Chondrocyte (in vitro differentiated cells): ENCODE measurements at regions not wholly inside any gene's neighbourhood (a gene's known extent, or its start where the extent isn't known, plus 50 kb on each side); places are given as distances from the start of the nearest gene placed in this dataset.

Experiments used
- DNase-seq: peaks from one replicate; pipeline ENCODE4 v3.0.0; 2021; ENCODE audit warnings: mixed read lengths, low spot score
- H3K27ac Mint-ChIP-seq: one replicate; pipeline ENCODE4 v1.8.0; 2021; ENCODE audit warnings: mild to moderate bottlenecking, moderate library complexity, mixed read lengths; ENCODE audit not compliant: unreplicated experiment
- H3K27me3 Mint-ChIP-seq: 2 replicates; pipeline ENCODE4 v1.8.0; 2021; ENCODE audit warnings: low read depth, mixed read lengths
- H3K36me3 Mint-ChIP-seq: 2 replicates; pipeline ENCODE4 v1.8.0; 2021; ENCODE audit warnings: low read depth, mixed read lengths
- H3K4me1 Mint-ChIP-seq: 2 replicates; pipeline ENCODE4 v1.8.0; 2021; ENCODE audit warnings: low read depth, mild to moderate bottlenecking, mixed read lengths
- H3K4me3 Mint-ChIP-seq: one replicate; pipeline ENCODE4 v1.8.0; 2021; ENCODE audit warnings: mild to moderate bottlenecking, moderate library complexity, mixed read lengths; ENCODE audit not compliant: unreplicated experiment
- H3K9me3 Mint-ChIP-seq: 2 replicates; pipeline ENCODE4 v1.8.0; 2021; ENCODE audit warnings: low read depth, mixed read lengths
- CTCF ChIP-seq: fragments of 200-600 bp; sonication (generic); IDR thresholded peaks from 2 replicates; pipeline ENCODE4 v1.5.0; 2021; ENCODE audit warnings: antibody characterized with exemption, mild to moderate bottlenecking, moderate library complexity

- H3K36me3 Mint-ChIP-seq = peaks cover 2% of the 10 kb centered on the region
- TF ChIP-seq CTCF = no peak
- peaks cover 3% of the 10 kb centered on the region for H3K4me1 Mint-ChIP-seq
- H3K27me3 Mint-ChIP-seq = peaks cover 10% of the 10 kb centered on the region
- H3K9me3 Mint-ChIP-seq = peaks cover 18% of the 10 kb centered on the region
- no peak overlapping the region for H3K27ac Mint-ChIP-seq
- DNase-seq = no peak
- H3K4me3 Mint-ChIP-seq = no peak overlapping the region
Measured at GRCh38 chr12:77625441-77625840, 205.3 kb upstream of the NAV3 start.

DNA sequence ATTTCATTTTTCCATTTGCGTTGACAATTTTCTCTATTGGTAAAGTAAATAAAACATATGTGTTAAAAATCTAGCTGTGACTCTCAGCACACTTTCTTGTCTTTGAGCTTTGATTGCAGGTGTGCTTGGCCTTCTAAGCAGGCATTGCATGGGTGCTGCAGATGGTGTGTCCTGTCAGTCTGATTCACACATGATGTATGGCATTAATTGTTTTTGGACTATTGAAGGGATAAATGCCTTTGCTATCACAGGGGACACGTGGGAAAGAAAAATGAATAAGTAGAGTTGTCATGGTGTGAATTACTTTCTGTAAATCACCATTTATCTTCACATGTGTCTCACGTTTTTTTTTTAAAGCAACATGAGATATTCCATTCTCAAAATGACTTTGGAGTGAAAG, 211.3 kb upstream of the NAV3 start:
- Mint-ChIP-seq H3K9me3 (peaks cover 9% of the 10 kb centered on the region), H3K4me3 (no peak overlapping the region), H3K36me3 (no peaks in the 10 kb centered on the region), H3K4me1 (no peaks in the 10 kb centered on the region), H3K27me3 (peaks cover 4% of the 10 kb centered on the region), H3K27ac (no peak overlapping the region)
- no peak for DNase-seq
- no peak for TF ChIP-seq CTCF

DNA sequence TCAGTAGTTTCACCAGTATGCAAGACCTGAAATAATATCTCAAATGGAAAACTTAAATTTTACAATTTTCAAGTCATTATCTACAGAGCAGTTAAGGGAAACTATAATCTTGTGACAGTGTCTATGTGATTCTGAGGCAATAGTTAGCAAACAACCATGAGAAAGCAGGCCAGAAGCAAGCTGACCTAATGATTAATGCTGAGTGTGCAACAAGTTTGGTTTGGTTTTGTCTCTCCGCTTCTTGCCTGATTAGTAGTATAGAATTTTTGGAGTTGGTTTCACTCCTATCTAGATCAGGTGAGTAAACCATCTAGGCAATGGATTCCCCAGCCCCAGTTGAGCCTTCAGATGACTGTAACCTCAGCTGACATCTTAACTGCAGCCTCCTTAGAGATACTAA, 212.9 kb upstream of the NAV3 start:
- no peak for DNase-seq
- H3K36me3 Mint-ChIP-seq = no peaks in the 10 kb centered on the region
- no peak for TF ChIP-seq CTCF
- no peak overlapping the region for H3K4me3 Mint-ChIP-seq
- H3K27me3 Mint-ChIP-seq = peaks cover 8% of the 10 kb centered on the region
- H3K9me3 Mint-ChIP-seq = peaks cover 12% of the 10 kb centered on the region
- no peaks in the 10 kb centered on the region for H3K4me1 Mint-ChIP-seq
- no peak overlapping the region for H3K27ac Mint-ChIP-seq

GRCh38 chr12:77615332-77615731, 215.4 kb upstream of the NAV3 start:
- no peak for DNase-seq
- Mint-ChIP-seq H3K27ac (no peak overlapping the region), H3K4me3 (no peak overlapping the region), H3K36me3 (no peaks in the 10 kb centered on the region), H3K9me3 (peaks cover 12% of the 10 kb centered on the region), H3K27me3 (peaks cover 15% of the 10 kb centered on the region), H3K4me1 (no peaks in the 10 kb centered on the region)
- peak; percentile 34 for TF ChIP-seq CTCF

- peaks cover 22% of the 10 kb centered on the region for H3K27me3 Mint-ChIP-seq
- no peak overlapping the region for H3K4me3 Mint-ChIP-seq
- TF ChIP-seq CTCF = no peak
- no peaks in the 10 kb centered on the region for H3K36me3 Mint-ChIP-seq
- no peak for DNase-seq
- H3K4me1 Mint-ChIP-seq = no peaks in the 10 kb centered on the region
- peaks cover 12% of the 10 kb centered on the region for H3K9me3 Mint-ChIP-seq
- H3K27ac Mint-ChIP-seq = no peak overlapping the region
Measured at GRCh38 chr12:77613411-77613810, 217.3 kb upstream of the NAV3 start.
